Liver (tissue), 8 donors: ENCODE measurements at regions not wholly inside any gene's neighbourhood (a gene's known extent, or its start where the extent isn't known, plus 50 kb on each side); places are given as distances from the start of the nearest gene placed in this dataset.
"Not testable (repeated sequence)": the region's sequence is repeated elsewhere in the genome, so short reads cannot be mapped to it uniquely, and the experiment has no call there.

Experiments used
- DNase-seq: peaks from one replicate; pipeline ENCODE4 v3.0.0-alpha.2; 2017; ENCODE audit warnings: low spot score
- H3K27ac ChIP-seq, 2 donors: one replicate each; pipeline ENCODE4 v1.7.0; 2013; ENCODE audit warnings: inconsistent platforms in 2 of 2, low read length in 2 of 2, control low read depth in 1 of 2, low read depth in 1 of 2, mild to moderate bottlenecking in 1 of 2
- H3K27me3 ChIP-seq, 4 donors: one replicate each; pipeline versions ENCODE4 v1.6.1 to v1.7.0; 2013; ENCODE audit warnings: low read length in 3 of 4, inconsistent platforms in 1 of 4, mild to moderate bottlenecking in 1 of 4, moderate library complexity in 1 of 4; ENCODE audit not compliant: control insufficient read depth in 4 of 4, insufficient read depth in 4 of 4
- H3K36me3 ChIP-seq, 4 donors: one replicate each; pipeline versions ENCODE4 v1.6.1 to v1.7.0; 2013; ENCODE audit warnings: low read length in 3 of 4, mild to moderate bottlenecking in 3 of 4, low read depth in 1 of 4, moderate library complexity in 1 of 4; ENCODE audit not compliant: control insufficient read depth in 4 of 4, insufficient read depth in 3 of 4
- H3K4me1 ChIP-seq, 4 donors: one replicate each; pipeline versions ENCODE4 v1.6.1 to v1.7.0; 2013; ENCODE audit warnings: low read length in 3 of 4, mild to moderate bottlenecking in 3 of 4, moderate library complexity in 1 of 4; ENCODE audit not compliant: control insufficient read depth in 4 of 4, insufficient read depth in 4 of 4
- H3K4me3 ChIP-seq, 3 donors: one replicate each; pipeline versions ENCODE4 v1.6.1 to v1.7.0; 2013; ENCODE audit warnings: low read length in 3 of 3, control low read depth in 1 of 3, low read depth in 1 of 3, mild to moderate bottlenecking in 1 of 3
- H3K9ac ChIP-seq, 2 donors: one replicate each; pipeline ENCODE4 v1.7.0; 2013; ENCODE audit warnings: low read length in 2 of 2, mild to moderate bottlenecking in 2 of 2, moderate library complexity in 2 of 2, control low read depth in 1 of 2, low read depth in 1 of 2
- H3K9me3 ChIP-seq, 4 donors: one replicate each; pipeline versions ENCODE4 v1.6.1 to v1.7.0; 2013; ENCODE audit warnings: low read length in 3 of 4; ENCODE audit not compliant: control insufficient read depth in 4 of 4
- CTCF ChIP-seq: fragments of 150-350 bp; IDR thresholded peaks from 2 replicates; pipeline ENCODE4 v1.5.1; 2017; ENCODE audit warnings: improper control_type of control experiment, low read depth, low read length; ENCODE audit not compliant: missing input control
- EGR1 ChIP-seq, 2 donors: IDR thresholded peaks; 2 replicates each; pipeline ENCODE4 v1.6.1; 2016 to 2018; ENCODE audit warnings: antibody characterized with exemption in 2 of 2, low read depth in 2 of 2
- FOXA1 ChIP-seq: IDR thresholded peaks from 2 replicates; pipeline ENCODE4 v1.6.1; 2016; ENCODE audit warnings: antibody characterized with exemption
- FOXA2 ChIP-seq: IDR thresholded peaks from 2 replicates; pipeline ENCODE4 v1.6.1; 2016; ENCODE audit warnings: antibody characterized with exemption
- GABPA ChIP-seq, 2 donors: IDR thresholded peaks in 1 of 2; conservative IDR thresholded peaks in 1 of 2; 2 replicates each; pipeline ENCODE4 v1.6.1; 2016; ENCODE audit warnings: antibody characterized with exemption in 2 of 2, mild to moderate bottlenecking in 1 of 2, moderate library complexity in 1 of 2
- HNF4A ChIP-seq, 2 donors: conservative IDR thresholded peaks; 2 replicates each; pipeline ENCODE4 v1.6.1; 2016; ENCODE audit warnings: antibody characterized with exemption in 2 of 2, mild to moderate bottlenecking in 2 of 2
- HNF4G ChIP-seq: IDR thresholded peaks from 2 replicates; pipeline ENCODE4 v1.6.1; 2016; ENCODE audit warnings: antibody characterized with exemption
- JUND ChIP-seq, 2 donors: IDR thresholded peaks; 2 replicates each; pipeline ENCODE4 v1.6.1; 2016; ENCODE audit warnings: antibody characterized with exemption in 2 of 2
- NR2F2 ChIP-seq: IDR thresholded peaks from 2 replicates; pipeline ENCODE4 v1.6.1; 2016; ENCODE audit warnings: antibody characterized with exemption
- RAD21 ChIP-seq, 2 donors: IDR thresholded peaks; 2 replicates each; pipeline ENCODE4 v1.6.1; 2016; ENCODE audit warnings: antibody characterized with exemption in 2 of 2, mild to moderate bottlenecking in 2 of 2
- RXRA ChIP-seq, 2 donors: IDR thresholded peaks; 2 replicates each; pipeline ENCODE4 v1.6.1; 2017 to 2018; ENCODE audit warnings: antibody characterized with exemption in 2 of 2, mild to moderate bottlenecking in 1 of 2
- SP1 ChIP-seq: IDR thresholded peaks from 2 replicates; pipeline ENCODE4 v1.6.1; 2018; ENCODE audit warnings: antibody characterized with exemption, mild to moderate bottlenecking
- TAF1 ChIP-seq: conservative IDR thresholded peaks from 2 replicates; pipeline ENCODE4 v1.6.1; 2016; ENCODE audit warnings: antibody characterized with exemption, mild to moderate bottlenecking
- YY1 ChIP-seq: IDR thresholded peaks from 2 replicates; pipeline ENCODE4 v1.6.1; 2016; ENCODE audit warnings: antibody characterized with exemption, mild to moderate bottlenecking
- WGBS: extraction: QIAGEN DNeasy Blood & Tissue Kit; methylation state at CpG from one replicate; pipeline ENCODE4 v1.1.7; 2013; 5-methylcytosine and 5-hydroxymethylcytosine counted together
- TF ChIP-seq, protein P1 (sequence below): IDR thresholded peaks from 2 replicates; pipeline ENCODE4 v1.6.1; 2016; ENCODE audit warnings: antibody characterized with exemption
- TF ChIP-seq, protein P2 (sequence below): IDR thresholded peaks from 2 replicates; pipeline ENCODE4 v1.6.1; 2016; ENCODE audit warnings: antibody characterized with exemption
- TF ChIP-seq, protein P3 (sequence below): IDR thresholded peaks from 2 replicates; pipeline ENCODE4 v1.6.1; 2016; ENCODE audit warnings: antibody characterized with exemption
- TF ChIP-seq, protein P4 (sequence below): IDR thresholded peaks from 2 replicates; pipeline ENCODE4 v1.6.1; 2016; ENCODE audit warnings: antibody characterized with exemption, mild to moderate bottlenecking
- donor health status: healthy.
- donor health status: healthy.
- donor health status: healthy.
- donor health status: healthy.
- donor health status: healthy.

DNA sequence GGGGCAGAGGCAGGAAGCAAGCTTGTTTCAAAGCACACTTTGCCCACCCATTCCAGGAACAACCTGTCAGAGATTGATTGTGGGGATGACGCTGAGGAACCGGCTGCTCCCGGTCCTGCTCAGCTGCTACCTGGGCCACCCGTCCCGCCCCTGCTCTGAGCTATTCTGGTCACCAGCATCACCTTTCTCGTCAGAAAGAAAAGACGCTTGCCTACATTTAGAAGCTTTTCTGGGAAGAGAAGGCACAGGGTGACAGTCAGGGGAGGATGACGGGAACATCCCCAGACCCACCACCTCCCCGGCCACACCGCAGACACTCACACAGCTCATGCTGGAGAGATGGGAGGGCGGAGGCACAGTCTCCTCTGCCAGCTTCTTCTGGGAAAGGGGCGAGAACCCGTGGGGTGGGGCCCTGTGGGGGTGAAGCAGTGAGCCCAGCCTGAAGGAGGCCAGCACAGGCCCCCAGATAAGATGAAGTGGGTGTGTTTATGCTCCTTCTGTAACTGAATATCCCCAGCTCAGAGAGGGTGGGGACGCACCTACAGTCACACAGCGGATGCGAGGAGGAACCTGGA lies 81.8 kb downstream of the CPZ start:
- Histone ChIP-seq H3K36me3 (no peaks in the 10 kb centered on the region), H3K27ac (no peak overlapping the region), H3K27me3 (peaks cover 0 to 3% (median 0%) of the 10 kb centered on the region in 4 donors), H3K4me1 (no peaks in the 10 kb centered on the region), H3K9ac (no peak overlapping the region), H3K4me3 (no peak overlapping the region), H3K9me3 (no peaks in the 10 kb centered on the region)
- no peak for TF ChIP-seq TAF1
- TF ChIP-seq, protein P1, sequence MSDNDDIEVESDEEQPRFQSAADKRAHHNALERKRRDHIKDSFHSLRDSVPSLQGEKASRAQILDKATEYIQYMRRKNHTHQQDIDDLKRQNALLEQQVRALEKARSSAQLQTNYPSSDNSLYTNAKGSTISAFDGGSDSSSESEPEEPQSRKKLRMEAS: no peak
- TF ChIP-seq, protein P2, sequence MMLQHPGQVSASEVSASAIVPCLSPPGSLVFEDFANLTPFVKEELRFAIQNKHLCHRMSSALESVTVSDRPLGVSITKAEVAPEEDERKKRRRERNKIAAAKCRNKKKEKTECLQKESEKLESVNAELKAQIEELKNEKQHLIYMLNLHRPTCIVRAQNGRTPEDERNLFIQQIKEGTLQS: no peak
- TF ChIP-seq EGR1 (IDR thresholded peaks at IDR 0.05; ENCODE audit: low read depth in 2 of 2): no peak
- TF ChIP-seq HNF4G: no peak
- TF ChIP-seq RXRA (IDR thresholded peaks at IDR 0.05): no peak
- no peak for TF ChIP-seq JUND (IDR thresholded peaks at IDR 0.05)
- no peak for TF ChIP-seq HNF4A (conservative IDR thresholded peaks at IDR 0.05)
- TF ChIP-seq NR2F2: no peak
- no peak for TF ChIP-seq SP1
- no peak for TF ChIP-seq YY1
- TF ChIP-seq, protein P3, sequence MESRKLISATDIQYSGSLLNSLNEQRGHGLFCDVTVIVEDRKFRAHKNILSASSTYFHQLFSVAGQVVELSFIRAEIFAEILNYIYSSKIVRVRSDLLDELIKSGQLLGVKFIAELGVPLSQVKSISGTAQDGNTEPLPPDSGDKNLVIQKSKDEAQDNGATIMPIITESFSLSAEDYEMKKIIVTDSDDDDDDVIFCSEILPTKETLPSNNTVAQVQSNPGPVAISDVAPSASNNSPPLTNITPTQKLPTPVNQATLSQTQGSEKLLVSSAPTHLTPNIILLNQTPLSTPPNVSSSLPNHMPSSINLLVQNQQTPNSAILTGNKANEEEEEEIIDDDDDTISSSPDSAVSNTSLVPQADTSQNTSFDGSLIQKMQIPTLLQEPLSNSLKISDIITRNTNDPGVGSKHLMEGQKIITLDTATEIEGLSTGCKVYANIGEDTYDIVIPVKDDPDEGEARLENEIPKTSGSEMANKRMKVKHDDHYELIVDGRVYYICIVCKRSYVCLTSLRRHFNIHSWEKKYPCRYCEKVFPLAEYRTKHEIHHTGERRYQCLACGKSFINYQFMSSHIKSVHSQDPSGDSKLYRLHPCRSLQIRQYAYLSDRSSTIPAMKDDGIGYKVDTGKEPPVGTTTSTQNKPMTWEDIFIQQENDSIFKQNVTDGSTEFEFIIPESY: no peak
- TF ChIP-seq CTCF: no peak
- TF ChIP-seq FOXA2: no peak
- no peak for TF ChIP-seq RAD21 (IDR thresholded peaks at IDR 0.05)
- TF ChIP-seq GABPA (IDR thresholded peaks at IDR 0.05 in 1 of 2, conservative IDR thresholded peaks at IDR 0.05 in 1 of 2): no peak
- TF ChIP-seq, protein P4, sequence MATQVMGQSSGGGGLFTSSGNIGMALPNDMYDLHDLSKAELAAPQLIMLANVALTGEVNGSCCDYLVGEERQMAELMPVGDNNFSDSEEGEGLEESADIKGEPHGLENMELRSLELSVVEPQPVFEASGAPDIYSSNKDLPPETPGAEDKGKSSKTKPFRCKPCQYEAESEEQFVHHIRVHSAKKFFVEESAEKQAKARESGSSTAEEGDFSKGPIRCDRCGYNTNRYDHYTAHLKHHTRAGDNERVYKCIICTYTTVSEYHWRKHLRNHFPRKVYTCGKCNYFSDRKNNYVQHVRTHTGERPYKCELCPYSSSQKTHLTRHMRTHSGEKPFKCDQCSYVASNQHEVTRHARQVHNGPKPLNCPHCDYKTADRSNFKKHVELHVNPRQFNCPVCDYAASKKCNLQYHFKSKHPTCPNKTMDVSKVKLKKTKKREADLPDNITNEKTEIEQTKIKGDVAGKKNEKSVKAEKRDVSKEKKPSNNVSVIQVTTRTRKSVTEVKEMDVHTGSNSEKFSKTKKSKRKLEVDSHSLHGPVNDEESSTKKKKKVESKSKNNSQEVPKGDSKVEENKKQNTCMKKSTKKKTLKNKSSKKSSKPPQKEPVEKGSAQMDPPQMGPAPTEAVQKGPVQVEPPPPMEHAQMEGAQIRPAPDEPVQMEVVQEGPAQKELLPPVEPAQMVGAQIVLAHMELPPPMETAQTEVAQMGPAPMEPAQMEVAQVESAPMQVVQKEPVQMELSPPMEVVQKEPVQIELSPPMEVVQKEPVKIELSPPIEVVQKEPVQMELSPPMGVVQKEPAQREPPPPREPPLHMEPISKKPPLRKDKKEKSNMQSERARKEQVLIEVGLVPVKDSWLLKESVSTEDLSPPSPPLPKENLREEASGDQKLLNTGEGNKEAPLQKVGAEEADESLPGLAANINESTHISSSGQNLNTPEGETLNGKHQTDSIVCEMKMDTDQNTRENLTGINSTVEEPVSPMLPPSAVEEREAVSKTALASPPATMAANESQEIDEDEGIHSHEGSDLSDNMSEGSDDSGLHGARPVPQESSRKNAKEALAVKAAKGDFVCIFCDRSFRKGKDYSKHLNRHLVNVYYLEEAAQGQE: no peak
- TF ChIP-seq FOXA1: no peak
- 81% methylated on average over 16 of the region's 16 CpGs for WGBS
- DNase-seq: no peak

DNA sequence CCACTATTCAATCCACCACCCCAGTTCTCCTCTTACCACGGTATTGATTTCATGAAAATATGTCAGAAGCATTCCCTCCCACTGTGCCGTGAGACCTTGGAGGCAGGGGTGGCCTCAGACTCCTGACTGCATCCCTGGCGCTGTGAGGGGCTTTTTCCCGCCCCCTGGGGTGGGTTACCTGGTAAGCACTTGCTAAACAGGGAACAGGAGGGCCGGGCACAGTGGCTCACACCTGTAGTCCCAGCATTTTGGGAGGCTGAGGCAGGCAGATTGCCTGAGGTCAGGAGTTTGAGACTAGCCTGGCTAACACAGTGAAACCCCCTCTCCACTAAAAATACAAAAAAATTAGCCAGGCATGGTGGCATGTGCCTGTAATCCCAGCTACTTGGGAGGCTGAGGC lies 80.5 kb downstream of the CPZ start:
- not testable (repeated sequence) for H3K4me1 ChIP-seq, H3K9ac ChIP-seq, H3K27ac ChIP-seq, H3K36me3 ChIP-seq, H3K27me3 ChIP-seq, DNase-seq, H3K9me3 ChIP-seq, H3K4me3 ChIP-seq
- WGBS: 39% methylated on average over 5 of the region's 5 CpGs
